ENCODE measurements at regions not wholly inside any gene's neighbourhood (a gene's known extent, or its start where the extent isn't known, plus 50 kb on each side); places are given as distances from the start of the nearest gene placed in this dataset.

- FAIRE-seq (no peak), ATAC-seq (no peak), DNase-seq (ENCODE audit: low read depth, low spot score) (no peak)
- no TSS peak for BruUV-seq (replicated peaks)
- Histone ChIP-seq H2AFZ (ENCODE audit: control insufficient read depth, low read depth, low read length) (no peak overlapping the region), H3K9me3 (replicated peaks; ENCODE audit: control insufficient read depth, insufficient read depth, low read length) (no peaks in the 10 kb centered on the region), H3K79me2 (ENCODE audit: control insufficient read depth, insufficient read depth, low read length) (no peaks in the 10 kb centered on the region), H3K36me3 (ENCODE audit: control insufficient read depth in 2 of 2, insufficient read depth in 2 of 2, low read length in 1 of 2) (no peaks in the 10 kb centered on the region), H4K20me1 (ENCODE audit: control insufficient read depth, insufficient read depth) (no peaks in the 10 kb centered on the region), H3K4me3 (no peak overlapping the region), H3K4me1 (ENCODE audit: control insufficient read depth, insufficient read depth, low read length) (no peaks in the 10 kb centered on the region), H3K9ac (ENCODE audit: control insufficient read depth, insufficient read depth, low read length) (no peak overlapping the region), H3K27ac (ENCODE audit: control insufficient read depth, insufficient read depth) (no peak overlapping the region), H3K27me3 (replicated peaks in 1 of 2; ENCODE audit: control insufficient read depth in 2 of 2, insufficient read depth in 2 of 2, low read length in 1 of 2) (no peaks in the 10 kb centered on the region), H3K4me2 (ENCODE audit: control insufficient read depth, insufficient read depth) (no peak overlapping the region)
- WGBS (ENCODE audit: insufficient coverage, insufficient replicate concordance, low lambda C conversion rate, missing lambda C conversion rate): 29% methylated on average over 1 of the region's 1 CpG
- SMC1A ChIA-PET (ENCODE audit: uncharacterized antibody, unreplicated experiment): no interaction called here
- CTCF ChIA-PET: no interaction called here
- intact Hi-C loops (cut with micrococcal nuclease; ENCODE audit: unreplicated experiment): no loop called here
- in situ Hi-C loops (cut with MboI): loop anchor here (10.0 kb wide), 1 partner anchor 58 kb away; no protein-coding TSS in a partner anchor
- no peak for TF ChIP-seq IKZF2 (IDR thresholded peaks at IDR 0.05)
- no peak for TF ChIP-seq DPF2 (IDR thresholded peaks at IDR 0.05)
- TF ChIP-seq SP1 (IDR thresholded peaks at IDR 0.05; ENCODE audit: low read depth, low read length): no peak
- TF ChIP-seq SKIL (IDR thresholded peaks at IDR 0.05; ENCODE audit: low read depth, poor library complexity, severe bottlenecking): no peak
- TF ChIP-seq PML (IDR thresholded peaks at IDR 0.05; ENCODE audit: low read length): no peak
- no peak for TF ChIP-seq IRF5 (IDR thresholded peaks at IDR 0.05; ENCODE audit: borderline replicate concordance)
- TF ChIP-seq E4F1 (IDR thresholded peaks at IDR 0.05; ENCODE audit: borderline replicate concordance, partially characterized antibody): no peak
- TF ChIP-seq TARDBP (IDR thresholded peaks at IDR 0.05; ENCODE audit: borderline replicate concordance): no peak
- no peak for TF ChIP-seq ZNF622 (IDR thresholded peaks at IDR 0.05)
- no peak for TF ChIP-seq PAX5 (IDR thresholded peaks at IDR 0.05; ENCODE audit: borderline replicate concordance, low read depth, low read length)
- TF ChIP-seq ZBTB11 (CRISPR knock-in tag; IDR thresholded peaks at IDR 0.05): no peak
- no peak for TF ChIP-seq RELB (IDR thresholded peaks at IDR 0.05; ENCODE audit: low read depth)
- RAD21 ChIA-PET (ENCODE audit: unreplicated experiment): no interaction called here
- POLR2A ChIA-PET: no interaction called here
Observed at GRCh38 chr9:88652876-88653275, 117.9 kb downstream of the NXNL2 start.
